Ishikawa (cell line): ENCODE measurements at regions not wholly inside any gene's neighbourhood (a gene's known extent, or its start where the extent isn't known, plus 50 kb on each side); places are given as distances from the start of the nearest gene placed in this dataset.

Source experiments
- CEBPB ChIP-seq: IDR thresholded peaks from 2 replicates; pipeline ENCODE4 v1.6.1; 2012
- CREB1 ChIP-seq: IDR thresholded peaks from 2 replicates; pipeline ENCODE4 v1.6.1; 2012; ENCODE audit warnings: low read depth
- EGR1 ChIP-seq: IDR thresholded peaks from 2 replicates; pipeline ENCODE4 v1.6.1; 2012
- EP300 ChIP-seq: IDR thresholded peaks from 2 replicates; pipeline ENCODE4 v1.6.1; 2012; ENCODE audit warnings: borderline replicate concordance
- FOXM1 ChIP-seq: IDR thresholded peaks from 2 replicates; pipeline ENCODE4 v1.6.1; 2012; ENCODE audit warnings: low read depth, borderline replicate concordance
- NFIC ChIP-seq: IDR thresholded peaks from 2 replicates; pipeline ENCODE4 v1.6.1; 2012
- RAD21 ChIP-seq: IDR thresholded peaks from 2 replicates; pipeline ENCODE4 v1.6.1; 2012; ENCODE audit warnings: low read depth
- TAF1 ChIP-seq: IDR thresholded peaks from 2 replicates; pipeline ENCODE4 v1.6.1; 2012; ENCODE audit warnings: low read depth, mild to moderate bottlenecking
- TCF12 ChIP-seq: IDR thresholded peaks from 2 replicates; pipeline ENCODE4 v1.6.1; 2012; ENCODE audit warnings: low read depth
- TEAD4 ChIP-seq: IDR thresholded peaks from 2 replicates; pipeline ENCODE4 v1.6.1; 2012
- YY1 ChIP-seq: IDR thresholded peaks from 2 replicates; pipeline ENCODE4 v1.6.1; 2012; ENCODE audit warnings: low read depth
- ZBTB7A ChIP-seq: IDR thresholded peaks from 2 replicates; pipeline ENCODE4 v1.6.1; 2012; ENCODE audit warnings: low read depth
- TF ChIP-seq, protein P1 (sequence below): IDR thresholded peaks from 2 replicates; pipeline ENCODE4 v1.6.1; 2012
- TF ChIP-seq, protein P2 (sequence below): IDR thresholded peaks from 2 replicates; pipeline ENCODE4 v1.6.1; 2012
- TF ChIP-seq, protein P3 (sequence below): IDR thresholded peaks from 2 replicates; pipeline ENCODE4 v1.6.1; 2012; ENCODE audit warnings: low read depth, mild to moderate bottlenecking

DNA sequence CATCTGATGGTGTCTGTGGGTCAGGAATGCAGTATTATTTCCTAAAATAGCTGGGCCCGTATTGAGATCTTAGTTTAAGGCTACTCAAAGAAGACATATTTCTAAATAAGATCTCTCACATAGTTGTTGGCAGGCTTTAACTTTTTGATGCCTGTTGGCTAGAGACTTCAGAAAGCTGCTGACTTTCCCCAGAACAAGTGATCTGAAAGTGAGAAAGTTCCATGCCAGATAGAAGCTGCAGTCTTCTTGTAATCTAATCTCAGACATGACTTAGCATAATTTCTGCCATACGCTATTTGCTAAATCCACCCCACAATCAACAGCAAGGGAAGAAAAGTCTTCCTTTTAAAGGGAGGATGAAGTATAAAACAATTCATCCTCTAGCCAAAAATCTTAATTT is 867.1 kb downstream of the IGSF11 start:
- no peak for TF ChIP-seq RAD21
- TF ChIP-seq TAF1 = no peak
- TF ChIP-seq CREB1 = no peak
- no peak for TF ChIP-seq TCF12

DNA sequence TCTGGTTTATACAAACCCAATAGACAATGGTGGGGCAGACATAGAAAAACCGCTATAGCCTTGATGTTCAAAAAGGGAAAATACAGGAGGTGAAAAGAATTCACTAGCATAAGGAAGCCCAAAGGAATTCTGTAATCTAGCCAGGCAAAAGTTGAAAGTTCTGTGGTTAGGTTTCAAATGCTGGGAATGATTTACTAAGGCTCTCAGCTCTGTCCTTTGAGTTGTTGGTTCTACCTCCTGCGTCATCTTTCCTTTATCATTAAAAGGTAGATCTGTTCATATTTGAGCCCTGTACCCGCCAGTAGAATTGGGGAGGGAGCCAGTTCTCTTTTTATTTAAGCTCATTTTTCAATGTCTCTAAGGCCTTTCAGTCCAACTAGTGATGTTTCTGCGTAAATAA is 866.5 kb downstream of the IGSF11 start:
- no peak for TF ChIP-seq EGR1
- no peak for TF ChIP-seq EP300
- TF ChIP-seq FOXM1 = no peak
- no peak for TF ChIP-seq CEBPB
- no peak for TF ChIP-seq TAF1
- TF ChIP-seq NFIC = no peak
- TF ChIP-seq TCF12 = no peak
- TF ChIP-seq RAD21 = no peak
- TF ChIP-seq, protein P1, sequence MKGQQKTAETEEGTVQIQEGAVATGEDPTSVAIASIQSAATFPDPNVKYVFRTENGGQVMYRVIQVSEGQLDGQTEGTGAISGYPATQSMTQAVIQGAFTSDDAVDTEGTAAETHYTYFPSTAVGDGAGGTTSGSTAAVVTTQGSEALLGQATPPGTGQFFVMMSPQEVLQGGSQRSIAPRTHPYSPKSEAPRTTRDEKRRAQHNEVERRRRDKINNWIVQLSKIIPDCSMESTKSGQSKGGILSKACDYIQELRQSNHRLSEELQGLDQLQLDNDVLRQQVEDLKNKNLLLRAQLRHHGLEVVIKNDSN = no peak
- TF ChIP-seq YY1 = no peak
- TF ChIP-seq, protein P2, sequence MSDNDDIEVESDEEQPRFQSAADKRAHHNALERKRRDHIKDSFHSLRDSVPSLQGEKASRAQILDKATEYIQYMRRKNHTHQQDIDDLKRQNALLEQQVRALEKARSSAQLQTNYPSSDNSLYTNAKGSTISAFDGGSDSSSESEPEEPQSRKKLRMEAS = no peak
- no peak for TF ChIP-seq ZBTB7A
- no peak for TF ChIP-seq CREB1

DNA sequence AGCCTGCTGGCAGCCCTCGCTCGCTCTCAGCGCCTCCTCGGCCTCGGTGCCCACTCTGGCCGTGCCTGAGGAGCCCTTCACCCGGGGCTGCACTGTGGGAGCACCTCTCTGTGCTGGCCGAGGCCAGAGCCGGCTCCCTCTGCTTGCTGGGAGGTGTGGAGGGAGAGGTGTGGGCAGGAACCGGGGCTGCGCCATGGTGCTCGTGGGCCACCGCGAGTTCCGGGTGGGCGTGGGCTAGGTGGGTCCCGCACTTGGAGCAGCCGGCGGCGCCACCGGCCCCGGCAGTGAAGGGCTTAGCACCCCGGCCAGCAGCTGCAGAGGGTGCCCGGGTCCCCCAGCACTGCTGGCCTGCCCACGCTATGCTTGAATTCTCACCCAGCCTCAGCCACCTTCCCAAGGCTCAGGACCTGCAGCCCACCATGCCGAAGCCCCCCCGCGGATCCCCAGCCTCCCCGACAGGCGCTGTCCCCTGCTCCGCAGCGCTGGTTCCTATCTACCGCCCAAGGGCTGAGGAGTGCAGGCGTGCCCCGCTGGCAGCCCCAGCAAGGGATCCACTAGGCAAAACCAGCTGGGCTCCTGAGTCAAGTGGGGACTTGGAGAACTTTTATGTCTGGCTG is 863.3 kb downstream of the IGSF11 start:
- TF ChIP-seq FOXM1 (no peak), YY1 (no peak), CEBPB (no peak)

DNA sequence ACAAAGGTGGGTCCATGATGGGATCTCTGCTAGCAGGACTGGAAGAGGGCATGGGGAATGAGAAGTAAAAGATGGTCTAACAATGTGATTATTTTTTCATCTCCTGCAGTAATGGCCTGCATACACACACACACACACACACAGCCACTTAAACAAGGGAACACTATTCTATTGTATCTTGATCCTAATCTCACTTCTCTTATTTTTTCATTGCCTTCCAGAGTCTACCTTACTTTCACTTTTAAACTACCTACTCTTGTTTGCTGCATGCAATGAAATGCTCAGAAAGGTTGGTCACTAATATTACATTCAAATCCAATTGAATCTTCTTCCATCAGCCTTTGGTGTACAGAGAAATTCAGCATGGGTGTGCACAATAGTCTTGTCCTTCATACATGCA is 853.8 kb downstream of the IGSF11 start:
- no peak for TF ChIP-seq TCF12

DNA sequence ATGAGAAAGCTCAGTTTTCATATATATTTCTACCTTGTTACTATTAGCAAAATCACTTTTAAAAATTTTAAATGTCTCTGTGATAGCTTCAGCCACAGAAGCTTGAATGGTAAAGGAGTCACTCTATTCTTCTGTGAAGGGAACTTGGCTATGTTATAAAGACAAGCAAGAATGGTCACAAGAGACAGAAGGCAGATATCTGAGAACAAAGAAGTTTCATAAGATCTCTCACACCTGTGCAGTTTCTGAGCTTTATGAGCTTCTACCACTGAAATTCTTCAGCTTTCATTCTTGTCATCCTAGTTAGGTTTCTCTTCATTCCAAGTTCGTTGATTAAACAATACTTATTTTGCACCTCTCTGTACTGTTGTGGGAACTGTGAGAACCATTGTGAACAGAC is 853.4 kb downstream of the IGSF11 start:
- TF ChIP-seq, protein P1 = no peak
- no peak for TF ChIP-seq FOXM1
- TF ChIP-seq ZBTB7A = no peak
- TF ChIP-seq CREB1 = no peak
- TF ChIP-seq NFIC = no peak
- TF ChIP-seq EP300 = no peak
- TF ChIP-seq TEAD4 = no peak
- TF ChIP-seq, protein P3, sequence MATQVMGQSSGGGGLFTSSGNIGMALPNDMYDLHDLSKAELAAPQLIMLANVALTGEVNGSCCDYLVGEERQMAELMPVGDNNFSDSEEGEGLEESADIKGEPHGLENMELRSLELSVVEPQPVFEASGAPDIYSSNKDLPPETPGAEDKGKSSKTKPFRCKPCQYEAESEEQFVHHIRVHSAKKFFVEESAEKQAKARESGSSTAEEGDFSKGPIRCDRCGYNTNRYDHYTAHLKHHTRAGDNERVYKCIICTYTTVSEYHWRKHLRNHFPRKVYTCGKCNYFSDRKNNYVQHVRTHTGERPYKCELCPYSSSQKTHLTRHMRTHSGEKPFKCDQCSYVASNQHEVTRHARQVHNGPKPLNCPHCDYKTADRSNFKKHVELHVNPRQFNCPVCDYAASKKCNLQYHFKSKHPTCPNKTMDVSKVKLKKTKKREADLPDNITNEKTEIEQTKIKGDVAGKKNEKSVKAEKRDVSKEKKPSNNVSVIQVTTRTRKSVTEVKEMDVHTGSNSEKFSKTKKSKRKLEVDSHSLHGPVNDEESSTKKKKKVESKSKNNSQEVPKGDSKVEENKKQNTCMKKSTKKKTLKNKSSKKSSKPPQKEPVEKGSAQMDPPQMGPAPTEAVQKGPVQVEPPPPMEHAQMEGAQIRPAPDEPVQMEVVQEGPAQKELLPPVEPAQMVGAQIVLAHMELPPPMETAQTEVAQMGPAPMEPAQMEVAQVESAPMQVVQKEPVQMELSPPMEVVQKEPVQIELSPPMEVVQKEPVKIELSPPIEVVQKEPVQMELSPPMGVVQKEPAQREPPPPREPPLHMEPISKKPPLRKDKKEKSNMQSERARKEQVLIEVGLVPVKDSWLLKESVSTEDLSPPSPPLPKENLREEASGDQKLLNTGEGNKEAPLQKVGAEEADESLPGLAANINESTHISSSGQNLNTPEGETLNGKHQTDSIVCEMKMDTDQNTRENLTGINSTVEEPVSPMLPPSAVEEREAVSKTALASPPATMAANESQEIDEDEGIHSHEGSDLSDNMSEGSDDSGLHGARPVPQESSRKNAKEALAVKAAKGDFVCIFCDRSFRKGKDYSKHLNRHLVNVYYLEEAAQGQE = no peak
- TF ChIP-seq YY1 = no peak
- TF ChIP-seq, protein P2 = no peak
- no peak for TF ChIP-seq TAF1
- TF ChIP-seq EGR1 = no peak

DNA sequence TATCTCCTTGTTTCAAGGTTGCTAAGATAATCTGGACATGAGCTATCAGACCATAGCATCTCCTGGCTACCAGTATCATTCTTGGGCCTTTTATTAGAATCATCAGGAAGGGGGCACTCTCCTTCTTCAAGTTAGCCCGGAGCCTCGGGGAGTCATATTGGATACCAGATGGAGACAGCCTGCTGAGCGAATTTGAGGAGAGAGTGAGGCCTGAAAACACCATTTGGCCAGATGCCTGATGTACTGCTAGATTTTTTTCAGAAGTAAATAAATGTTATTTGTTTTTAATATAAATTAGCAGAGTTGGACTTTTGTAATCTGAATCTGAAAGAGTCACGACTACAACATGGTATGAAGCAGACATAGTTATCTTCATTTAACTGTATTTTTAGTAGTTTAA is 848.6 kb downstream of the IGSF11 start:
- TF ChIP-seq CEBPB (no peak), TEAD4 (no peak), EGR1 (no peak), TAF1 (no peak), ZBTB7A (no peak), EP300 (no peak), YY1 (no peak), RAD21 (no peak), TCF12 (no peak), CREB1 (no peak), NFIC (no peak), FOXM1 (no peak)
- TF ChIP-seq, protein P3 = no peak
- TF ChIP-seq, protein P1 = no peak
- TF ChIP-seq, protein P2 = no peak
